Heart left ventricle (tissue), 13 donors: ENCODE measurements at regions not wholly inside any gene's neighbourhood (a gene's known extent, or its start where the extent isn't known, plus 50 kb on each side); places are given as distances from the start of the nearest gene placed in this dataset.

ENCODE experiments used
- POLR2A ChIP-seq, 2 donors: fragments of 450-650 bp; IDR thresholded peaks; one replicate each; pipeline ENCODE4 v1.6.1; 2017; ENCODE audit warnings: antibody characterized with exemption in 2 of 2, mild to moderate bottlenecking in 2 of 2, moderate library complexity in 2 of 2
- TF ChIP-seq, protein P1 (sequence below), 12 donors: fragments of 200-600 bp; sonication (generic) in 4 of 12; IDR thresholded peaks; one replicate each; pipeline versions ENCODE4 v1.5.0 to v1.8.0; 2018 to 2022; ENCODE audit warnings: antibody characterized with exemption in 12 of 12, mild to moderate bottlenecking in 5 of 12
- donor health status: ischemic (EF 13 %, LVEDD 7.1; RV severe dilation, severe dysfunction).
- donor health status: DM: no; HTN: yes; CAD: no.
- donor health status: DM: no; HTN: no; CAD: no.
- donor health status: ischemic (EF 25% LVEDD 6.9; RV normal size, moderate dysfunction).
- donor health status: ischemic (EF 25% LVEDD 5.7; RV mildly dilated, moderate dysfunction).
- donor health status: ischemic (EF 35%, LVEDD 5.7; RV mildly dilated, moderate dysfunction).
- donor health status: nonischemic (EF 11% LVEDD 7.7; RV severe dilation, severe dysfunction).
- donor health status: DM: yes; HTN: yes; CAD: no.
- donor health status: PGD.
- donor health status: ischemic (EF 29% LVEDD 5.4; RV normal size, mild dysfunction).
- donor health status: nonischemic (EF 23%, LVEDD 6.1; RV moderate dilation, normal function).

GRCh38 chr19:29365836-29366417, 153.0 kb upstream of the UQCRFS1 start:
- TF ChIP-seq, protein P1, sequence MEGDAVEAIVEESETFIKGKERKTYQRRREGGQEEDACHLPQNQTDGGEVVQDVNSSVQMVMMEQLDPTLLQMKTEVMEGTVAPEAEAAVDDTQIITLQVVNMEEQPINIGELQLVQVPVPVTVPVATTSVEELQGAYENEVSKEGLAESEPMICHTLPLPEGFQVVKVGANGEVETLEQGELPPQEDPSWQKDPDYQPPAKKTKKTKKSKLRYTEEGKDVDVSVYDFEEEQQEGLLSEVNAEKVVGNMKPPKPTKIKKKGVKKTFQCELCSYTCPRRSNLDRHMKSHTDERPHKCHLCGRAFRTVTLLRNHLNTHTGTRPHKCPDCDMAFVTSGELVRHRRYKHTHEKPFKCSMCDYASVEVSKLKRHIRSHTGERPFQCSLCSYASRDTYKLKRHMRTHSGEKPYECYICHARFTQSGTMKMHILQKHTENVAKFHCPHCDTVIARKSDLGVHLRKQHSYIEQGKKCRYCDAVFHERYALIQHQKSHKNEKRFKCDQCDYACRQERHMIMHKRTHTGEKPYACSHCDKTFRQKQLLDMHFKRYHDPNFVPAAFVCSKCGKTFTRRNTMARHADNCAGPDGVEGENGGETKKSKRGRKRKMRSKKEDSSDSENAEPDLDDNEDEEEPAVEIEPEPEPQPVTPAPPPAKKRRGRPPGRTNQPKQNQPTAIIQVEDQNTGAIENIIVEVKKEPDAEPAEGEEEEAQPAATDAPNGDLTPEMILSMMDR (IDR thresholded peaks at IDR 0.05), result no peak
- TF ChIP-seq POLR2A (IDR thresholded peaks at IDR 0.05), result no peak
